CD14-positive monocyte (primary cell): ENCODE measurements at regions not wholly inside any gene's neighbourhood (a gene's known extent, or its start where the extent isn't known, plus 50 kb on each side); places are given as distances from the start of the nearest gene placed in this dataset.
"Not testable (repeated sequence)": the region's sequence is repeated elsewhere in the genome, so short reads cannot be mapped to it uniquely, and the experiment has no call there.

Experiments used
- DNase-seq, 3 donors: peaks; one replicate each; pipeline ENCODE4 v3.0.0-alpha.2; 2011 to 2022
- H2AFZ ChIP-seq: 2 replicates; pipeline ENCODE4 v1.6.0; 2012; ENCODE audit warnings: mild to moderate bottlenecking, low read depth, low read length, inconsistent platforms; ENCODE audit not compliant: insufficient read depth, poor library complexity, severe bottlenecking
- H3K27ac ChIP-seq, 2 donors: 1 replicate in 1 of 2; 2 replicates in 1 of 2; pipeline ENCODE4 v1.5.1; 2012 to 2013; ENCODE audit warnings: low read length in 2 of 2, control low read depth in 1 of 2, inconsistent platforms in 1 of 2, low read depth in 1 of 2, mild to moderate bottlenecking in 1 of 2
- H3K27me3 ChIP-seq, 2 donors: one replicate each; pipeline versions ENCODE4 v1.6.0 to v1.6.1; 2011 to 2013; ENCODE audit warnings: low read length in 2 of 2; ENCODE audit not compliant: control insufficient read depth in 2 of 2, insufficient read depth in 2 of 2
- H3K36me3 ChIP-seq, 2 donors: replicated peaks in 1 of 2; 1 replicate in 1 of 2; 2 replicates in 1 of 2; pipeline versions ENCODE4 v1.5.1 to v1.6.1; 2012 to 2013; ENCODE audit warnings: low read length in 2 of 2, control low read depth in 1 of 2, inconsistent platforms in 1 of 2, mild to moderate bottlenecking in 1 of 2; ENCODE audit not compliant: insufficient read depth in 2 of 2, control insufficient read depth in 1 of 2
- H3K4me1 ChIP-seq, 2 donors: 1 replicate in 1 of 2; 2 replicates in 1 of 2; pipeline versions ENCODE4 v1.5.1 to v1.6.1; 2012 to 2013; ENCODE audit warnings: low read length in 2 of 2, control low read depth in 1 of 2, inconsistent platforms in 1 of 2, mild to moderate bottlenecking in 1 of 2, moderate library complexity in 1 of 2; ENCODE audit not compliant: insufficient read depth in 2 of 2, control insufficient read depth in 1 of 2
- H3K4me2 ChIP-seq: replicated peaks from 2 replicates; pipeline ENCODE3; 2012; ENCODE audit warnings: low read length, moderate library complexity, mild to moderate bottlenecking; ENCODE audit not compliant: poor library complexity, severe bottlenecking; ENCODE audit errors: extremely low read depth
- H3K4me3 ChIP-seq, 3 experiments: fragments of 200-600 bp in 1 of 3; sonication (generic) in 1 of 3; replicated peaks in 1 of 3; 1 replicate in 2 of 3; 2 replicates in 1 of 3; pipeline ENCODE4 v1.5.1; 2011 to 2013; ENCODE audit warnings: low read length in 3 of 3, mild to moderate bottlenecking in 3 of 3, control low read depth in 2 of 3, low read depth in 2 of 3, inconsistent platforms in 1 of 3, moderate library complexity in 1 of 3
- H3K79me2 ChIP-seq: 2 replicates; pipeline ENCODE4 v1.6.0; 2012; ENCODE audit warnings: mild to moderate bottlenecking, control low read depth, inconsistent platforms, low read length, moderate library complexity; ENCODE audit not compliant: insufficient read depth
- H3K9ac ChIP-seq: 2 replicates; pipeline ENCODE4 v1.6.0; 2017; ENCODE audit warnings: low read length, mild to moderate bottlenecking; ENCODE audit not compliant: insufficient read depth, poor library complexity, severe bottlenecking
- H3K9me3 ChIP-seq, 2 donors: replicated peaks in 1 of 2; 1 replicate in 1 of 2; 2 replicates in 1 of 2; pipeline versions ENCODE4 v1.5.1 to v1.6.1; 2012 to 2013; ENCODE audit warnings: low read length in 2 of 2, control low read depth in 1 of 2; ENCODE audit not compliant: control insufficient read depth in 1 of 2, insufficient read depth in 1 of 2
- H4K20me1 ChIP-seq: 2 replicates; pipeline ENCODE4 v1.6.0; 2012; ENCODE audit warnings: mild to moderate bottlenecking, low read length, control low read depth, moderate library complexity; ENCODE audit not compliant: insufficient read depth
- H3K27ac Mint-ChIP-seq, 7 donors: one replicate each; pipeline ENCODE4 v1.8.0; 2020; ENCODE audit warnings: mild to moderate bottlenecking in 7 of 7, mixed read lengths in 7 of 7, moderate library complexity in 6 of 7, inconsistent platforms in 2 of 7
- H3K27me3 Mint-ChIP-seq, 3 donors: one replicate each; pipeline ENCODE4 v1.8.0; 2021 to 2022; ENCODE audit warnings: low read depth in 3 of 3, mild to moderate bottlenecking in 3 of 3, mixed read lengths in 3 of 3, moderate library complexity in 3 of 3, inconsistent platforms in 1 of 3
- H3K36me3 Mint-ChIP-seq, 2 donors: one replicate each; pipeline ENCODE4 v1.8.0; 2020; ENCODE audit warnings: mixed read lengths in 2 of 2, inconsistent platforms in 1 of 2, mild to moderate bottlenecking in 1 of 2
- H3K4me1 Mint-ChIP-seq: one replicate; pipeline ENCODE4 v1.8.0; 2020; ENCODE audit warnings: mild to moderate bottlenecking, mixed read lengths
- H3K4me3 Mint-ChIP-seq, 2 donors: one replicate each; pipeline ENCODE4 v1.8.0; 2020; ENCODE audit warnings: mild to moderate bottlenecking in 2 of 2, mixed read lengths in 2 of 2, moderate library complexity in 1 of 2
- H3K9me3 Mint-ChIP-seq, 7 donors: one replicate each; pipeline ENCODE4 v1.8.0; 2020 to 2022; ENCODE audit warnings: mixed read lengths in 7 of 7, mild to moderate bottlenecking in 6 of 7, moderate library complexity in 6 of 7, inconsistent platforms in 2 of 7
- CTCF ChIP-seq: fragments of 200-600 bp; IDR thresholded peaks from one replicate; pipeline ENCODE4 v1.8.0; 2022; ENCODE audit warnings: antibody characterized with exemption, mild to moderate bottlenecking
- WGBS: methylation state at CpG from one replicate; pipeline ENCODE4 v1.1.5; 2013; ENCODE audit warnings: missing lambda C conversion rate; ENCODE audit not compliant: insufficient coverage; 5-methylcytosine and 5-hydroxymethylcytosine counted together
- intact Hi-C, 2 donors: fragments of 100-400 bp; cut with micrococcal nuclease; formaldehyde crosslinking; loops; one replicate each; pipeline versions ENCODE4 v1.15.0 to v1.15.1; 2023

GRCh38 chr6:141874930-141875602, 257.7 kb upstream of the GJE1 start:
- no peak overlapping the region for H3K9ac ChIP-seq
- peaks cover 0 to 11% (median 4%) of the 10 kb centered on the region in 7 donors for H3K9me3 Mint-ChIP-seq
- no peaks in the 10 kb centered on the region for H3K4me1 ChIP-seq
- H3K36me3 Mint-ChIP-seq, result no peaks in the 10 kb centered on the region
- intact Hi-C loops, result no loop called here
- H3K27me3 ChIP-seq, result no peaks in the 10 kb centered on the region
- peak overlapping the region in 1 of 2 donors; percentile 57 for H3K4me3 Mint-ChIP-seq
- no peaks in the 10 kb centered on the region for H4K20me1 ChIP-seq
- H3K9me3 ChIP-seq, result peaks cover 5 to 6% of the 10 kb centered on the region in 2 donors
- H3K79me2 ChIP-seq, result no peaks in the 10 kb centered on the region
- H3K27ac Mint-ChIP-seq, result no peak overlapping the region
- H3K27me3 Mint-ChIP-seq, result no peaks in the 10 kb centered on the region
- 56% methylated on average over 1 of the region's 6 CpGs for WGBS
- H3K4me1 Mint-ChIP-seq, result peaks cover 8% of the 10 kb centered on the region
- no peak overlapping the region for H2AFZ ChIP-seq
- no peak for DNase-seq
- H3K36me3 ChIP-seq, result no peaks in the 10 kb centered on the region
- TF ChIP-seq CTCF, result no peak
- H3K4me2 ChIP-seq, result peak overlapping the region; percentile 5
- no peak overlapping the region for H3K4me3 ChIP-seq
- H3K27ac ChIP-seq, result no peak overlapping the region

GRCh38 chr6:141869509-141869908, 263.2 kb upstream of the GJE1 start:
- WGBS, result no CpG with 5 or more reads among the region's 2 CpGs
- H3K9me3 ChIP-seq, H3K4me2 ChIP-seq, H3K27me3 Mint-ChIP-seq, H3K36me3 ChIP-seq, H3K27me3 ChIP-seq, H3K79me2 ChIP-seq, intact Hi-C loops, H2AFZ ChIP-seq, DNase-seq, H4K20me1 ChIP-seq, H3K4me3 ChIP-seq, H3K4me1 ChIP-seq, H3K9ac ChIP-seq, H3K4me1 Mint-ChIP-seq, H3K4me3 Mint-ChIP-seq, H3K27ac ChIP-seq, H3K36me3 Mint-ChIP-seq, H3K27ac Mint-ChIP-seq: not testable (repeated sequence)
- H3K9me3 Mint-ChIP-seq, result peaks cover 0 to 19% (median 4%) of the 10 kb centered on the region in 7 donors
